RCC 7860 (cell line): ENCODE measurements at regions not wholly inside any gene's neighbourhood (a gene's known extent, or its start where the extent isn't known, plus 50 kb on each side); places are given as distances from the start of the nearest gene placed in this dataset.

Experiments used
- DNase-seq: peaks from one replicate; pipeline ENCODE4 v3.0.0-alpha.2; 2015; ENCODE audit warnings: low spot score
- FAIRE-seq: peaks from 2 replicates; lab custom pipeline; 2012; peaks lifted over from hg19 to GRCh38; lab: Jason Lieb, UNC

- DNase-seq (no peak), FAIRE-seq (no peak)
Measured at GRCh38 chr14:98725191-98725590, 546.8 kb downstream of the BCL11B start.

- no peak for DNase-seq
- no peak for FAIRE-seq
Measured at GRCh38 chr14:98725676-98726075, 546.3 kb downstream of the BCL11B start.

- FAIRE-seq = no peak
- no peak for DNase-seq
Measured at GRCh38 chr14:98726585-98727405, 545.2 kb downstream of the BCL11B start.

DNA sequence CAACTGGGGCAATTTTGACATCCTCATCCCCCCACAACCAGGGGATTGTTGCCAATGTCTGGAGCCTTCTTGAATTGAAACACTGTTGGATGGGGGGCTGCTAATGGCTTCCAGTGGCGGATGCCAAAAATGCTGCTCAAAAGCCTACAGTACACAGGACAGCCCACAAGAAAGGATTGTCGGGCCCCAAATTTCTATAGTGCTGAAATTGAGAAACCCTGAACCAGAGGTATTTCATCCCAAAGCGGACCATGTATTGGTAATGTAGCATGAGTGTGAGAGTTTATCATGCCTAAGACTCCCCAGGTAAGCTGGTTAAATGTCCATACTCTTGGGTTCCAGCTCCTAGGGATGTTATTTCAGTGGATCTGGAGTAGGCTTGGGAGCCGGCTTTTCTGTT, 544.0 kb downstream of the BCL11B start:
- no peak for FAIRE-seq
- DNase-seq = no peak

DNA sequence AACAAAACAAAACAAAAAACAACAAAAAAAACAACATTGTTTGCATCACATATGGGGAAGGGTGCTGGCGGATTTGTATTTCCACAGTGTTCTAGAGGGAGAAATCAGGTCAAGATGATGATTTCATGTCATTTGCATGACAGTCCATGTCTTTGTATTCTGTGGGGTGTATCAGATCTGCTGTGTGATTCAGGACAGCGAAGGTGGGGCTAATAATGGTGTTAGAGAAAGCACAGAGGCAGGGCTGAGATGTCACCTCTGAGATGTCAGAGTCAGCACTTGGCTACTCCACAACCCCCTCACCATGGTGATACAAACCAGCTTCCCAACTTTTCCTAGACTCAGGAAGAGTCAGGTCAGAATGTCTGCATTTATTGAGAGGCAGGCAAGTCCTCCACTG, 543.2 kb downstream of the BCL11B start:
- FAIRE-seq (no peak), DNase-seq (no peak)

DNA sequence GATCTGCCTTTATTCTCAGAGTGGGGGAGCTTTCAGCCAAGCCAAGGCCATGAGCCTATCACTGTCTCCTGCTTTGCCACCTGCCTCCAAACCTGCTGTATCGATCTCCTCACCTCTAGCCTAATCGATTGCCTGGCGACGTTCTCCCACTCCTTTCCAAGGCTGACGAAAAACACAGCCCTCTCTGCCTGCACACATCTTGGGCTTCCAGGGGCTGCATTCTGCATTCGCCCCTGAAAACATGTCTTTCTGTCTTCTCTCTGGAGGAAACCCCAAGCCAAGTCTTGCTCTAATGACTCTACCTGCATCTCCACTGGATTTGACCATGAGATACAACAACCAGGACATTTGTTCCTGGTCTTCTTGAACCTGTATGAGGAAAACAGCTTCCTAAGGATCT, 540.7 kb downstream of the BCL11B start:
- FAIRE-seq = no peak
- no peak for DNase-seq

GRCh38 chr14:98731701-98732100, 540.3 kb downstream of the BCL11B start:
- no peak for DNase-seq
- no peak for FAIRE-seq

- no peak for DNase-seq
- no peak for FAIRE-seq
Measured at GRCh38 chr14:98733536-98733935, 538.5 kb downstream of the BCL11B start.

- FAIRE-seq (no peak), DNase-seq (no peak)
Measured at GRCh38 chr14:98736701-98737338, 535.2 kb downstream of the BCL11B start.

GRCh38 chr14:98741523-98741922, 530.5 kb downstream of the BCL11B start:
- FAIRE-seq (no peak), DNase-seq (no peak)

GRCh38 chr14:98742001-98742400, 530.0 kb downstream of the BCL11B start:
- no peak for DNase-seq
- FAIRE-seq = no peak

DNA sequence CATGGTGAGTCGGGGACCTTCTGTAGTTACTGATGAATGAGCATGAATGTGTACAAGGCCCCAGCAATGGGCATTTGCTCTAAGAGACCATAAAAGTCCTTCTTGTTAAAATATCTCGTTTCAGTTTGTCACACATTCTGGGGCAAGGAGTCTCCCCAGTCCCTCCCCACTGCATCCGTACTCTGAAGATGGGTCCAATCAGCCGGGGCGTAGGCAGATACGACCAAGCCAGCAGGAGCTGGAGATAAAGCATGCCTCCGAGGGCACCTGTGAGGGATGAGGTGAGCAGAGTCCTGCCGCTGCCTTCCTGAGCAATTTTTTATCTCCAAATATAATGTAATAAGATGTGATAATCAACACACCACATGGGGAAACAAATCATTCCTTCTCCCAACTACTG, 528.5 kb downstream of the BCL11B start:
- FAIRE-seq (no peak), DNase-seq (no peak)

- no peak for FAIRE-seq
- no peak for DNase-seq
Measured at GRCh38 chr14:98748966-98749365, 523.0 kb downstream of the BCL11B start.

DNA sequence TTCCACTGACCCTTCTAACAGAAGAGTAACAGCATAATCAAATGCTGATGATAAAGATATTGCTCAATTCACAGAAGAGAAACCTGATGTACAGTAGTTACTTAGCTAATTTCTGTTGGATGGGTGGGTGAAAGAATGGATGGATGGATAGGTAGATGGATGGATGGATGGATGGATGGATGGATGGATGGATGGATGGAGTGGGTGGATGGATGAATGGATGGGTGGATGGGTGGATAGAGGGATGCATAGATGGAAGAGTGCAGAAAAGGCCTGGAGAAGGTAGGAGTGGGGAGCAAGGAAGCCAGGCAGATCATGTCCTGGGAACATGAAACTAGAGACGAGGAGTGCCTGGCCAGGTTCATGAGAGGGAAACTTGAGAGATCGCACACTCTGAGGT, 520.9 kb downstream of the BCL11B start:
- FAIRE-seq (no peak), DNase-seq (no peak)

GRCh38 chr14:98752660-98753059, 519.3 kb downstream of the BCL11B start:
- FAIRE-seq = no peak
- no peak for DNase-seq

DNA sequence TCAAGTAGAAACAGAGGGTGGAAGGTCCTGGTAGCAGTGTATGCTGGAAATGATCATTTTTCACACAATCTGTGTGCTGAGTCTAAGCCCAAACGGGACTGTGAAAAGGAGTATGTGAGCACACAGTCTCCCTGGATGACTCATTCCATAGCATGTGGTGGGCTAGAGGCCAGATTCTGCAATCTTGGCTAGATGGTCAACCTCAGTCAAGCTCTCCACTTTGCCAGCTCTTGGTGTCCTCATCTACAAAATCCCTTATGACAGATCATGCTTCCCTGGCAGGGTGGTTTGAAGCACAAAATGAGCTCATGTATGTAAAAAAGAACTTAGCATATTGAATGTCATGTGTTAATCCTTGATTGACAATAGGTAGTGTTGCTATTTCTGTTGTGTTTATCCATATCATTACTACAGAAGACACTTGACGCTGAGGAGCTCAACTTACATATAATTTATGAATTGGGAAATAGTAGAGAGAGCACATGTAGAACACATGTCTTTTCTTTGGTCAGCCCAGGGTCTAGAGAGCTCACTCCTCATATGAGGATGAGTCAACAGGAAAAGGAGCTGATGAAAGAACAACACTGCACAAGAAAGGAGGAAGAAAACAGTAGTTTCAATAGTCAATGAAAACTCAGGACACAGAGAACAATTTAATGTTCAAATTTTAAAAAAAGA, 517.5 kb downstream of the BCL11B start:
- DNase-seq (no peak), FAIRE-seq (no peak)

GRCh38 chr14:98756749-98757148, 515.2 kb downstream of the BCL11B start:
- no peak for DNase-seq
- no peak for FAIRE-seq

GRCh38 chr14:98758440-98758839, 513.6 kb downstream of the BCL11B start:
- DNase-seq = no peak
- FAIRE-seq = no peak

DNA sequence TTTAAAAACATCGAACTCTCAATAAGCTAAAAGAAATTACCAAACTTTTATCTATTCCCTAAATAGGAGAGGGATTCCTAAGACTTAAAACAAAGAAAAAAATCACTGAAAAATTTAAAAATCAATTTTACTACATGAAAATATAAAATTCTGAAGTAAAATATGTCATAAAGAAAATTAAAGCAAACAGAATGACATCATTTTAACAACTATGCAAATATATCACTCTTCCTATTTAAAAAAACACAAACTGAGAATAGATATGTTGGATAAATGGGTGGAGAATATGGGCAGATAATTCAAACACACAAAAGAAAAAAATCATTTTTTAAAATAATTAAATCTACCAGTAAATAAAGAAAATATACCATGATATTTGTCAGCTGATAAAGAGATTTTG, 510.0 kb downstream of the BCL11B start:
- DNase-seq (no peak), FAIRE-seq (no peak)

DNA sequence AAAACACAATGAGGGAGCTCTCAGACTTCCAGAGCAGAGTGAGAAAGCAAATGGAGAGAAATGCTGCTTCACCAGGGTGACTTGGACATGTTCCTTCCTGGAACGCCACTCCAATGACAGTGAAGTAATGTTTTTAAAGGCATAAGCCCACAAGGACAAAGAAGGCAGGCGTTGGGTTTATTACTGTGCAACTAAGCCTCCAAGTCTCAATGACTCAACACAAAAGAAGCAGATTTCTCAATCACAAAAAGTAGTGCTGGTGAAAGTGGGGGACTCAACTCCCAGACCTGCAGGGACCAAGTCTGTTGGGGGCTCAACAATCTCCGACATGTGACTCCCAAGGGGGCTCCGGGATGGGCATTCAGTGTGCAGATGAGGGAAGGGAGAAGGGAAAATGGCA, 505.2 kb downstream of the BCL11B start:
- DNase-seq (no peak), FAIRE-seq (no peak)

DNA sequence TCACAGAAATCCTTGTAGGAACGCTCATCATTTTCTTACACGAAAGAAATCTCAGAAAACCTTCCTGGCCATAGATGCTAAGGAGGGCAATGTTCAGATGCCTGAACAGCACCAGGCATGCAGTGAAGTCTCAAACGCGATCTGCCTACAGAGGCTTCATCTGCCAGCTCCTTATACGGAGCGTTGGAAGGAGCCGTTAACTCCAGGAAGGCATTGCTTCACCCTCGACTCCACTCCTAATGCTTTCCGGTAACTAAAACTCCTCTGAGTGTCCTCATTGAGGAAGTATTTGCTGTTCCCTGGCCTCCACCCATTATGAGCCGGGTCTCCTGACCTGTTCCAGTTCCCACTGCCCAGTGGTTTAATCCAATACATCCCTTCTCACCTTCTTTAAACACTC, 502.7 kb downstream of the BCL11B start:
- FAIRE-seq = no peak

DNA sequence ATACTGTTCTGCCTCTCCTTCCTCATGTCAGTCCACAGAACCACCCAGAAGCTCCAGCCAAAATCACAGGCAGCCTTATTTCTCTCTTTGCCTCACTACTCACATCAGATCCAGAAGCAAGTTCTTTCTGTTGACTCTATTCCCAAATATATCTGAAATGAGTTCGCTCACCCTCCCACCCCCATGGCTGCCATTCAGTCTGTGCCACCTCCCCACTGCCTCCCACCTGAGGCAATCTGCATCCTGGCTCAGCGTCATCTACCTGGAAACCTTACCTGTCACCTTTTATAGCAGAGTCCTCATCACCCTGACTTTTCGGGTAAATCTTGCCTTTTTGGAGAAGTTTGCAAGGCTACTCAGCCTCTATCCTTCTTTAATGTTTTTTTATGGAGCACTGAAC, 501.8 kb downstream of the BCL11B start:
- FAIRE-seq = no peak

More for the DNA sequence above, 502.7 kb downstream of the BCL11B start:
- DNase-seq = no peak

More for the DNA sequence above, 501.8 kb downstream of the BCL11B start:
- no peak for DNase-seq
